Mucosa of rectum (tissue), 2 donors: ENCODE measurements at regions not wholly inside any gene's neighbourhood (a gene's known extent, or its start where the extent isn't known, plus 50 kb on each side); places are given as distances from the start of the nearest gene placed in this dataset.

Experiments
- H3K27ac ChIP-seq, 2 donors: one replicate each; pipeline ENCODE4 v1.7.0; 2013; ENCODE audit warnings: inconsistent platforms in 2 of 2, low read depth in 2 of 2, low read length in 2 of 2
- H3K27me3 ChIP-seq, 2 donors: one replicate each; pipeline ENCODE4 v1.7.0; 2013; ENCODE audit warnings: low read length in 2 of 2; ENCODE audit not compliant: control insufficient read depth in 2 of 2, insufficient read depth in 2 of 2
- H3K36me3 ChIP-seq, 2 donors: one replicate each; pipeline ENCODE4 v1.7.0; 2013; ENCODE audit warnings: low read length in 2 of 2; ENCODE audit not compliant: control insufficient read depth in 2 of 2, insufficient read depth in 2 of 2
- H3K4me1 ChIP-seq, 2 donors: one replicate each; pipeline ENCODE4 v1.7.0; 2013; ENCODE audit warnings: low read length in 2 of 2, mild to moderate bottlenecking in 1 of 2; ENCODE audit not compliant: control insufficient read depth in 2 of 2, insufficient read depth in 2 of 2
- H3K4me3 ChIP-seq, 2 donors: one replicate each; pipeline ENCODE4 v1.7.0; 2013; ENCODE audit warnings: low read length in 2 of 2
- H3K9ac ChIP-seq, 2 donors: one replicate each; pipeline ENCODE4 v1.7.0; 2013; ENCODE audit warnings: low read length in 2 of 2, low read depth in 1 of 2, mild to moderate bottlenecking in 1 of 2
- H3K9me3 ChIP-seq, 2 donors: one replicate each; pipeline ENCODE4 v1.7.0; 2013; ENCODE audit warnings: low read length in 2 of 2; ENCODE audit not compliant: control insufficient read depth in 2 of 2
- donor health status: healthy.
- donor health status: Normal muscosa, but diverticular disease.

- no peak overlapping the region for H3K9ac ChIP-seq
- no peaks in the 10 kb centered on the region for H3K27me3 ChIP-seq
- H3K27ac ChIP-seq = no peak overlapping the region
- no peaks in the 10 kb centered on the region for H3K9me3 ChIP-seq
- H3K4me1 ChIP-seq = no peaks in the 10 kb centered on the region
- H3K4me3 ChIP-seq = no peak overlapping the region
- no peaks in the 10 kb centered on the region for H3K36me3 ChIP-seq
These were observed 386.9 kb upstream of the HSF2 start for GRCh38 chr6:122012578-122012977.

- Histone ChIP-seq H3K36me3 (no peaks in the 10 kb centered on the region), H3K27ac (no peak overlapping the region), H3K4me1 (no peaks in the 10 kb centered on the region), H3K4me3 (no peak overlapping the region), H3K9me3 (no peaks in the 10 kb centered on the region), H3K9ac (no peak overlapping the region), H3K27me3 (no peaks in the 10 kb centered on the region)
These were observed 384.5 kb upstream of the HSF2 start for GRCh38 chr6:122014961-122015360.

DNA sequence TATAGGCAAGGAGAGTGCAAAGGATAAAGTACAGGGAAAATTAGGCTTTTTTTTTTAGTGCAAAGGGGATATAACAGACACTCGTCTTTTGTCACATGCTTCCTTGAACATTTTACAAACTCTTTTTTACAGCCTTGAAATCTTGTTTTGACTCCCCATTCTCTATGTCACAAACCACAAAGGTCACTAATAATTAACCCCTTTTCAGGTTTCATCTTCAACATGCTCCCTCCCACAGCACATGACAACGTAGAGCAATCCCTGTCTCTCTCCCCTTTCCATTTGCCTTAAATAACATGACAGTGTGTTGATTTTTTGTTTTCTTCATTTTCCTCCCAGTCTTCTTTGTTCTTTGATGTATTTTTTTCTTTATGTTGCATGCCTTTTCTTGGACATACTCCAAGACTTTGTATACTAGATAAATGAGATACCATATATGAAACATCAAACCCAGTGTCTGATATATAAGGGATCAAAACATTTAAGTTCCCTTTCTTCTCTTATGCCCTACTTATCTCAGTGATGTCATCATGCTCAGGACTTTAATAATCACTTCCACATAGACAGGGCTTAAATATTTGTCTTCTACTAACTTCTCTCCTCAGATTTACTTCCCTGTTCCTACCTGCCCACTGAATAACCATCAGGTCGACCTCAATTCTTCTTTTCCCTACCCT, 378.7 kb upstream of the HSF2 start:
- Histone ChIP-seq H3K4me3 (no peak overlapping the region), H3K27ac (no peak overlapping the region), H3K9ac (no peak overlapping the region), H3K9me3 (no peaks in the 10 kb centered on the region), H3K36me3 (no peaks in the 10 kb centered on the region), H3K27me3 (no peaks in the 10 kb centered on the region), H3K4me1 (no peaks in the 10 kb centered on the region)

GRCh38 chr6:122025104-122025503, 374.3 kb upstream of the HSF2 start:
- H3K9me3 ChIP-seq = no peaks in the 10 kb centered on the region
- H3K4me3 ChIP-seq = no peak overlapping the region
- H3K4me1 ChIP-seq = no peaks in the 10 kb centered on the region
- H3K27me3 ChIP-seq = no peaks in the 10 kb centered on the region
- no peak overlapping the region for H3K9ac ChIP-seq
- H3K27ac ChIP-seq = no peak overlapping the region
- H3K36me3 ChIP-seq = no peaks in the 10 kb centered on the region

DNA sequence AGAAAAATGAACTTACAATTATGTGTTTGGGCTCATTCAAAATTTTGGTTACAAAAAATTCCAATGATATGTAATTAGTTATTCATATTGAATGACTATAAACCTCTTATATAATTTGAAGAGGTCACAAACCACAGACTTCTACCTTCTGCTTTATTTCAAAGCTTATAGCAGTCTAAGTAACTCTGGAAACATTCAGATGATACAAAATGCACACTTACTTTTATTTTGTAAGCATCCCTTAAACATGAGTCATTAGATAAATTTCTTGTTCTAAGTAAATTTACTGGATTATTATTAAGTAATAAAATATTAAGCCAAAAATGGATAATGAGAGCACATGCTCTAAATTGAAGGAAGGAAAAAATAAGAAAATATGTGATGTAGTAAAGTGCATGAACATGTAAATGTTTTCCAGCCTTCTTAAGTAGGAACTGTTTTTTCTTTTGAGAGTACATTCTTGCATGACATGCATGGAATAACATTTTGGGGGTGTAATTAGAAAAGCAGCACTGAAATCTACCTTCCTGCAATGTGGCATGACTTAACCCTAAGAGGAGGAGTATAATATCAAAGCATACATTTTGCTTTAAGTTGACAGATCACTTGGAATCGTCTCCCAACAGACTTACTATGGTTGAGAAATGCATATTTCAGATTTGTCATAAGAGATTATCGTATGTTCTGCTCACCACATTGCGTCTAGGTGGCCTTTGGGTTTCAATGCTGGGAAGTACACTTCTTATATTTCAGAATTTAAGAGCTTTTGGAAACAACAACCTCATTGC, 372.7 kb upstream of the HSF2 start:
- no peak overlapping the region for H3K27ac ChIP-seq
- no peaks in the 10 kb centered on the region for H3K36me3 ChIP-seq
- no peaks in the 10 kb centered on the region for H3K9me3 ChIP-seq
- no peaks in the 10 kb centered on the region for H3K4me1 ChIP-seq
- H3K9ac ChIP-seq = no peak overlapping the region
- H3K27me3 ChIP-seq = no peaks in the 10 kb centered on the region
- no peak overlapping the region for H3K4me3 ChIP-seq

DNA sequence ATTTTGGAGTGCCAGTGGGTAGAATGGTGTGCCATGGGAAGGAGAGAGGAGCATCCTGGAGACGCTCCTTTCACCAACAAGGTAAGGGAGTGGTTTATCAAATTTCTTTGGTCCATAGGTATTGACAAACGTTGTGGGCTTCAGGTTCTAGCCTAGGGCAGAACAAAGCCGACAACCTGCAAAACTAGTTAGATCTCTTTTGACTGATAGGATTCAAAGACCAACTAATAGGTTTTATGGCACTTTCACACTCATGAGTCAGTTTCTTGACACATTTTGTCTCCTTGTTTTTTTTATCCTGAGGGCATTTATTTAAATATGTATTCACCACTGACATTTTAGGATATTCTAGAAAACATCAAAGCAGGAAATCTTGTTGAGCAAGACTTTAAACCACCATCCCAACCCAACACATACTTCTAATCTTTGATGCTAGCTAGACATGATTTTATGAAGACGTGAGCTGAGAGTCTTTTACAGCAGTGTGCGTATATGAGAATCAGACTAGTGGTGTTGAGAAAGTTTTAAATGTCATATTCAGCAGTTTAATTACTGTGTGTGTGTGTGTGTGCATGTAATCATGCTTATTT, 370.4 kb upstream of the HSF2 start:
- H3K4me1 ChIP-seq = no peaks in the 10 kb centered on the region
- H3K9me3 ChIP-seq = no peaks in the 10 kb centered on the region
- H3K4me3 ChIP-seq = no peak overlapping the region
- H3K27ac ChIP-seq = no peak overlapping the region
- no peak overlapping the region for H3K9ac ChIP-seq
- H3K27me3 ChIP-seq = no peaks in the 10 kb centered on the region
- no peaks in the 10 kb centered on the region for H3K36me3 ChIP-seq

- Histone ChIP-seq H3K36me3 (no peaks in the 10 kb centered on the region), H3K9ac (no peak overlapping the region), H3K27ac (no peak overlapping the region), H3K27me3 (no peaks in the 10 kb centered on the region), H3K9me3 (no peaks in the 10 kb centered on the region), H3K4me1 (no peaks in the 10 kb centered on the region), H3K4me3 (no peak overlapping the region)
These were observed 365.8 kb upstream of the HSF2 start for GRCh38 chr6:122033564-122034181.

DNA sequence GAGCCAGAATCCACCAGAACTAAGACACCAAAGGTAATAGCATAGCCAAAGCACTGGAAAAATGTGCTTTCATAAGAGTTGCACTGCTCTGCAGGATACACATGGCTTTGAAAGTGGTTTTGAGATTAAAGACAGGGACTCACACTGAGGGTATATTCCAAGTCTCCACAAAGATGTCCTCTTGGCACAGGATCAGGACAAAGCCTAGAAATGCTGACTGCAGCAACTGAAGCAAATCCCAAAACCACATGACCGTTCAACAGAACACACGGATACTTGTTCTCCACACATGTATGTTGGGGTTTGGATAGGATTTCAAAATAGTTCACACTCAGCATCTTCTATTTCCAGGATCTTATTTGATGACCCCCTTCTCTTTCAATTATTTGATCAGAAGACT, 364.3 kb upstream of the HSF2 start:
- no peaks in the 10 kb centered on the region for H3K27me3 ChIP-seq
- H3K9ac ChIP-seq = no peak overlapping the region
- no peak overlapping the region for H3K27ac ChIP-seq
- no peaks in the 10 kb centered on the region for H3K9me3 ChIP-seq
- H3K4me1 ChIP-seq = no peaks in the 10 kb centered on the region
- H3K4me3 ChIP-seq = no peak overlapping the region
- no peaks in the 10 kb centered on the region for H3K36me3 ChIP-seq

DNA sequence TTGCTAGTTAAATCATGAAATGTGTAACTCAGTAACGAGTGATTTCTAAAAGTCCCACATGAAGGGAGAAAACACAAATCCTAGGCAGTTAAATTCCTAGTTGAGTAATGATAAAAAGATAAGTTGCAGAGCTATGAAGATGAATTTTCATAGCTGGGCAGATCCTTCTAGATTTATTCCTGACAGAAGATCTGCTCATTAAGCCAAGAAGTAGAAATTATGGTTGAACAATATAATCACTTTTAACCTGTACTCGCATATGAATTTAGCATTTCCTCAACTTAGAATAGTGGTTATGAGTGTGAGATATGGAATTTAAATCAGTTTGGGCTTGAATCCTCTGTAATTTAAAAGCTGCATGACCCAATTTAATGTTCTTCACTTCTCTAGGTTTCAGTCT, 359.2 kb upstream of the HSF2 start:
- Histone ChIP-seq H3K36me3 (no peaks in the 10 kb centered on the region), H3K9me3 (no peaks in the 10 kb centered on the region), H3K4me3 (no peak overlapping the region), H3K27me3 (no peaks in the 10 kb centered on the region), H3K9ac (no peak overlapping the region), H3K27ac (no peak overlapping the region), H3K4me1 (no peaks in the 10 kb centered on the region)

DNA sequence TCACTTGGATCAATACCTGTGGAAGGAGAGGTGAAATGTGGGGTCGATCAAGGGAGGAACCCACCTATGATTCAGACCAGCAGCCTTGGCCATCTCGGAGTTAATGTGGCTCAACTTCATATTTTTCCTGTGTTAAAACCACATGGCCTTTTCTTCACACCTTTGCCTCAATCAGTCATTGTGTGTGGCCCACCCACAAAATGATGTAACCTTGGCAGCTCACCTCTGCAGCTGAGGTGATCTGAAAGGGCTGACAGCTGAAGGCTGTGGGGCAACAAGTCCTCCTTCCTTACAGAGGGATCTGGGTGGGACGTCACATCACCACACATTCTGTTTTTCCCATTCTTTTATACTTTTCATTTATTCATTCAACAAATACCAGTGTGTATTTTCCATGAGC, 357.1 kb upstream of the HSF2 start:
- Histone ChIP-seq H3K4me3 (no peak overlapping the region), H3K4me1 (no peaks in the 10 kb centered on the region), H3K27me3 (no peaks in the 10 kb centered on the region), H3K27ac (no peak overlapping the region), H3K9ac (no peak overlapping the region), H3K36me3 (no peaks in the 10 kb centered on the region), H3K9me3 (no peaks in the 10 kb centered on the region)
